ENCODE measurements at regions not wholly inside any gene's neighbourhood (a gene's known extent, or its start where the extent isn't known, plus 50 kb on each side); places are given as distances from the start of the nearest gene placed in this dataset.

GRCh38 chr4:17310269-17310652, 201.6 kb downstream of the QDPR start:
- no peak for TF ChIP-seq CTCF (IDR thresholded peaks at IDR 0.05; ENCODE audit: low read depth, low read length)
- TF ChIP-seq POLR2A (IDR thresholded peaks at IDR 0.05; ENCODE audit: extremely low read depth, insufficient read length), result no peak
- no peak for TF ChIP-seq MAX (IDR thresholded peaks at IDR 0.05; ENCODE audit: low read depth, low read length)
- no peak for TF ChIP-seq MYC (IDR thresholded peaks at IDR 0.05; ENCODE audit: low read depth, low read length)
